ENCODE measurements at regions not wholly inside any gene's neighbourhood (a gene's known extent, or its start where the extent isn't known, plus 50 kb on each side); places are given as distances from the start of the nearest gene placed in this dataset.

- no peak for TF ChIP-seq POLR2A (IDR thresholded peaks at IDR 0.05; ENCODE audit: low read depth, low read length)
- TF ChIP-seq SPI1 (IDR thresholded peaks at IDR 0.05; ENCODE audit: low read depth, low read length), result no peak
- no peak for TF ChIP-seq TAF1 (IDR thresholded peaks at IDR 0.05; ENCODE audit: low read depth, low read length)
- no peak for TF ChIP-seq POLR2AphosphoS5 (IDR thresholded peaks at IDR 0.05; ENCODE audit: low read depth, low read length)
- no peak for TF ChIP-seq PAX5 (IDR thresholded peaks at IDR 0.05; ENCODE audit: insufficient read depth, low read length, severe bottlenecking)
- no peak for TF ChIP-seq POU2F2 (IDR thresholded peaks at IDR 0.05; ENCODE audit: low read depth, low read length)
Measured at GRCh38 chr2:123546353-123546752, 478.7 kb upstream of the CNTNAP5 start.

Measured in GM12891 (cell line).